IMR-90 (cell line): ENCODE measurements at regions not wholly inside any gene's neighbourhood (a gene's known extent, or its start where the extent isn't known, plus 50 kb on each side); places are given as distances from the start of the nearest gene placed in this dataset.

Experiments
- ATAC-seq: fragments of 200-7000 bp; cut with Tn5 transposase; 2 replicates; pipeline ENCODE4 v1.9.1; 2020; ENCODE audit warnings: low read depth, mild to moderate bottlenecking, moderate library complexity
- BruUV-seq: library from RNA; stranded (reverse); fragments of 400-500 nt; replicated peaks from 2 replicates; lab custom pipeline; 2021; lab: Mats Ljungman, UMichigan
- CTCF ChIA-PET: fragments of 300-600 bp; formaldehyde crosslinking; extraction: SDS; loops from one replicate; lab custom pipeline; 2021; ENCODE audit warnings: antibody characterized with exemption; lab: Yijun Ruan, JAX
- POLR2A ChIA-PET: fragments of 300-600 bp; sonication (Branson Sonifier 250); formaldehyde crosslinking; loops from one replicate; lab custom pipeline; 2022; ENCODE audit warnings: antibody characterized with exemption; ENCODE audit not compliant: unreplicated experiment; lab: Charles Lee
- DNase-seq: peaks from one replicate; pipeline ENCODE4 v3.0.0; 2013
- H2AFZ ChIP-seq: replicated peaks from 2 replicates; pipeline ENCODE3; 2013; ENCODE audit warnings: low read length, mild to moderate bottlenecking; ENCODE audit not compliant: poor library complexity
- H2AK5ac ChIP-seq: 2 replicates; pipeline ENCODE4 v1.6.1; 2013; ENCODE audit warnings: low read depth, low read length, inconsistent platforms
- H2AK9ac ChIP-seq: replicated peaks from 2 replicates; pipeline ENCODE3; 2013; ENCODE audit warnings: mild to moderate bottlenecking, low read depth, low read length, moderate library complexity; ENCODE audit not compliant: poor library complexity
- H2BK120ac ChIP-seq: 2 replicates; pipeline ENCODE4 v1.6.1; 2013; ENCODE audit warnings: low read depth, low read length, inconsistent platforms
- H2BK15ac ChIP-seq: 3 replicates; pipeline ENCODE4 v1.6.1; 2013; ENCODE audit warnings: low read depth, low read length, inconsistent platforms
- H2BK20ac ChIP-seq: 2 replicates; pipeline ENCODE4 v1.6.1; 2013; ENCODE audit warnings: low read depth, mild to moderate bottlenecking, inconsistent platforms, low read length, moderate library complexity
- H2BK5ac ChIP-seq: 2 replicates; pipeline ENCODE4 v1.6.1; 2013; ENCODE audit warnings: mild to moderate bottlenecking, low read depth, low read length, inconsistent platforms; ENCODE audit not compliant: poor library complexity, severe bottlenecking
- H3K14ac ChIP-seq: replicated peaks from 2 replicates; pipeline ENCODE4 v1.6.1; 2013; ENCODE audit warnings: low read depth, low read length, inconsistent platforms
- H3K18ac ChIP-seq: 2 replicates; pipeline ENCODE4 v1.6.1; 2013; ENCODE audit warnings: low read depth, low read length, control low read depth
- H3K23ac ChIP-seq: 2 replicates; pipeline ENCODE4 v1.6.1; 2013; ENCODE audit warnings: low read depth, low read length, inconsistent platforms
- H3K27ac ChIP-seq: 2 replicates; pipeline ENCODE4 v1.5.1; 2013; ENCODE audit warnings: mild to moderate bottlenecking, control low read depth, low read length; ENCODE audit not compliant: insufficient read depth
- H3K27me3 ChIP-seq: 2 replicates; pipeline ENCODE4 v1.6.1; 2013; ENCODE audit warnings: low read length; ENCODE audit not compliant: control insufficient read depth, insufficient read depth
- H3K36me3 ChIP-seq: 2 replicates; pipeline ENCODE4 v1.6.1; 2013; ENCODE audit warnings: low read length, mixed read lengths; ENCODE audit not compliant: control insufficient read depth, insufficient read depth
- H3K4ac ChIP-seq: 2 replicates; pipeline ENCODE4 v1.6.1; 2013; ENCODE audit warnings: low read depth, low read length, inconsistent platforms
- H3K4me1 ChIP-seq: 2 replicates; pipeline ENCODE4 v1.6.1; 2013; ENCODE audit warnings: low read length, mixed read lengths; ENCODE audit not compliant: control insufficient read depth, insufficient read depth
- H3K4me2 ChIP-seq: 2 replicates; pipeline ENCODE4 v1.6.1; 2013; ENCODE audit warnings: low read depth, mild to moderate bottlenecking, control low read depth, low read length, moderate library complexity
- H3K4me3 ChIP-seq: 2 replicates; pipeline ENCODE4 v1.5.1; 2013; ENCODE audit warnings: low read depth, mild to moderate bottlenecking, control low read depth, low read length, moderate library complexity; ENCODE audit not compliant: insufficient read depth
- H3K56ac ChIP-seq: 2 replicates; pipeline ENCODE4 v1.6.1; 2013; ENCODE audit warnings: low read length, inconsistent platforms; ENCODE audit not compliant: insufficient read depth; ENCODE audit errors: extremely low read depth
- H3K79me1 ChIP-seq, 2 experiments: 2 replicates each; pipeline ENCODE4 v1.6.1; 2013; ENCODE audit warnings: low read length in 2 of 2, inconsistent platforms in 1 of 2, low read depth in 1 of 2
- H3K9ac ChIP-seq: 2 replicates; pipeline ENCODE4 v1.6.1; 2013; ENCODE audit warnings: low read depth, low read length, control low read depth
- H3K9me1 ChIP-seq: 2 replicates; pipeline ENCODE4 v1.6.1; 2013; ENCODE audit warnings: low read length, inconsistent platforms; ENCODE audit not compliant: insufficient read depth
- H3K9me3 ChIP-seq: 2 replicates; pipeline ENCODE4 v1.6.1; 2013; ENCODE audit warnings: low read length; ENCODE audit not compliant: control insufficient read depth, insufficient read depth
- H4K20me1 ChIP-seq: 2 replicates; pipeline ENCODE4 v1.6.1; 2013; ENCODE audit warnings: low read length, inconsistent platforms; ENCODE audit not compliant: insufficient read depth
- H4K5ac ChIP-seq: 2 replicates; pipeline ENCODE4 v1.6.1; 2013; ENCODE audit warnings: mild to moderate bottlenecking, low read depth, low read length, control low read depth
- H4K8ac ChIP-seq, 2 experiments: 2 replicates each; pipeline ENCODE4 v1.6.1; 2013; ENCODE audit warnings: low read depth in 2 of 2, low read length in 2 of 2, control low read depth in 1 of 2, inconsistent platforms in 1 of 2
- H4K91ac ChIP-seq: 2 replicates; pipeline ENCODE4 v1.6.1; 2013; ENCODE audit warnings: low read depth, low read length, inconsistent platforms; ENCODE audit not compliant: insufficient read depth
- BHLHE40 ChIP-seq: fragments of 150-350 bp; IDR thresholded peaks from 2 replicates; pipeline ENCODE4 v1.6.1; 2016; ENCODE audit warnings: mild to moderate bottlenecking, low read depth, low read length
- CEBPB ChIP-seq: IDR thresholded peaks from 2 replicates; pipeline ENCODE4 v1.6.1; 2012; ENCODE audit warnings: low read depth, low read length, improper control_type of control experiment
- CHD1 ChIP-seq: IDR thresholded peaks from 2 replicates; pipeline ENCODE4 v1.6.1; 2012; ENCODE audit warnings: low read depth, low read length, improper control_type of control experiment
- MXI1 ChIP-seq: IDR thresholded peaks from 2 replicates; pipeline ENCODE4 v1.6.1; 2012; ENCODE audit warnings: low read depth, mild to moderate bottlenecking, low read length, moderate library complexity, borderline replicate concordance
- POLR2A ChIP-seq: IDR thresholded peaks from 2 replicates; pipeline ENCODE4 v1.6.1; 2012; ENCODE audit warnings: mild to moderate bottlenecking, low read depth, low read length
- RCOR1 ChIP-seq: IDR thresholded peaks from 2 replicates; pipeline ENCODE4 v1.6.1; 2012; ENCODE audit warnings: mild to moderate bottlenecking, low read length, improper control_type of control experiment; ENCODE audit not compliant: insufficient replicate concordance
- RFX5 ChIP-seq: IDR thresholded peaks from 2 replicates; pipeline ENCODE4 v1.8.0; 2012; ENCODE audit warnings: low read depth, mild to moderate bottlenecking, low read length, moderate library complexity
- USF2 ChIP-seq: fragments of 150-350 bp; IDR thresholded peaks from 2 replicates; pipeline ENCODE4 v1.6.1; 2017; ENCODE audit warnings: mild to moderate bottlenecking, antibody characterized with exemption, low read length, low read depth
- WGBS, 2 experiments: methylation state at CpG; one replicate each; pipeline versions ENCODE4 v1.1.5 to v1.1.7; 2013; ENCODE audit warnings: missing lambda C conversion rate in 2 of 2; ENCODE audit not compliant: insufficient read length in 1 of 2; ENCODE audit errors: extremely low coverage in 2 of 2; 5-methylcytosine and 5-hydroxymethylcytosine counted together
- dilution Hi-C: fragments of 300-500 bp; cut with HindIII; formaldehyde crosslinking; loops from one replicate; pipeline ENCODE4 v1.14.3; 2018; ENCODE audit warnings: low sequenced_read_pairs; ENCODE audit not compliant: unreplicated experiment
- in situ Hi-C: fragments of 300-500 bp; cut with MboI; formaldehyde crosslinking; loops from 3 replicates; pipeline ENCODE4 v1.14.3; 2019; ENCODE audit warnings: low sequenced_read_pairs, inconsistent platforms, mixed read lengths
- intact Hi-C: fragments of 100-400 bp; cut with micrococcal nuclease; formaldehyde crosslinking; loops from 2 replicates; pipeline ENCODE4 v1.10.0; 2022

DNA sequence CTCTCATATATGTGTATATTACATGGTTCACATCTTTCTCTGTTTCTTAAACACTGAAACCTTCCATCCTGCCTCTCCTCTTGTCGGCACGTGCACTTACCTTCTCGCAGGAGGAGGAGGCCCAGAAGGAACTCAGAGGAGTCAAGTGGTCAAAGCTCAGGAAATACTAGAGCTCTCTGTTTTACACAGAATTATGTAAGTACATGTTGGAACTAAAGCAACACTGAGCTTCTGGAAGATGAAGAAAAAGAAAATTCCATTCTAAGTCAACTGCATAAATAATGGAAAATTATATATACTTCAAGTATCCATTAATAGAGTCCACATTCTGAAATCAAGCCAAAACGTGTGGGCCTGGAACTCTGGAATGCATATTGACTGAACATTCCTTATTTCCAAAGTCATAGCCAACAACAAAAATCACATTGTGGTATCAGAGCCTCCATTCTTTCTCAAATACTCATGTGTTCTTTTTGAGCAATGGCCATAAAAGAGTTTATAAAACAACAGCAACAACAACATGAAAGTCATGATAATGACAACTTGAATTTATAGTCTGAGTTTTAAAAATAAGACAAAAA is 121.5 kb upstream of the RAI14 start:
- peaks cover 31% of the 10 kb centered on the region for H3K4me1 ChIP-seq
- no TSS peak for BruUV-seq
- ChIA-PET CTCF (no interaction called here), POLR2A (interaction anchor here (0.6 to 1.5 kb wide), 2 partner anchors 121 to 140 kb away, joined by 4 to 5 read pairs; partner anchors contain the start of gene RAI14)
- no CpG with 5 or more reads among the region's 4 CpGs for WGBS, 2 experiments
- H4K8ac ChIP-seq = peak overlapping the region; percentile 79 to 95
- H3K4me3 ChIP-seq = no peak overlapping the region
- H3K56ac ChIP-seq = peak overlapping the region; percentile 94
- H2AK9ac ChIP-seq = peak overlapping the region; percentile 68
- peak overlapping the region; percentile 99 for H2BK20ac ChIP-seq
- H3K9ac ChIP-seq = peak overlapping the region; percentile 72
- peak overlapping the region; percentile 100 for H3K4ac ChIP-seq
- H2AFZ ChIP-seq = peak overlapping the region; percentile 63
- peaks cover 3% of the 10 kb centered on the region; the same call in 1 of the 2 replicates for H4K20me1 ChIP-seq
- peak overlapping the region; percentile 80 for H4K5ac ChIP-seq
- peak overlapping the region; percentile 98 for H4K91ac ChIP-seq
- peak overlapping the region; percentile 98 for H3K27ac ChIP-seq
- H2BK15ac ChIP-seq = peak overlapping the region; percentile 99
- TF ChIP-seq USF2 = no peak
- TF ChIP-seq RCOR1 = no peak
- TF ChIP-seq BHLHE40 = peak; percentile 82
- peak; percentile 69 for TF ChIP-seq CEBPB
- TF ChIP-seq MXI1 = no peak
- no peak for TF ChIP-seq POLR2A
- 0 out of 2 replicates have a peak, but pooled peaks have one; percentile 69 for TF ChIP-seq CHD1
- TF ChIP-seq RFX5 = no peak
- H2BK120ac ChIP-seq = peak overlapping the region; percentile 99
- peak; percentile 50 for ATAC-seq
- in situ Hi-C loops = no loop called here
- H2BK5ac ChIP-seq = peak overlapping the region; percentile 100
- peak overlapping the region; percentile 21; the same call in 1 of the 2 replicates for H3K4me2 ChIP-seq
- peaks cover 10 to 23% of the 10 kb centered on the region in 2 experiments; a peak in 3 of 4 replicates for H3K79me1 ChIP-seq
- H3K18ac ChIP-seq = peak overlapping the region; percentile 82
- intact Hi-C loops = loop anchor here (1.0 to 2.0 kb wide), 2 partner anchors 36 to 123 kb away; no protein-coding TSS in a partner anchor
- H3K23ac ChIP-seq = peak overlapping the region; percentile 99
- no peaks in the 10 kb centered on the region for H3K27me3 ChIP-seq
- H2AK5ac ChIP-seq = peak overlapping the region; percentile 99
- dilution Hi-C loops = no loop called here
- H3K14ac ChIP-seq = peak overlapping the region; percentile 99
- peaks cover 24% of the 10 kb centered on the region for H3K9me1 ChIP-seq
- DNase-seq = peak; percentile 95
- H3K9me3 ChIP-seq = no peaks in the 10 kb centered on the region
- no peaks in the 10 kb centered on the region for H3K36me3 ChIP-seq
